CD14-positive monocyte (primary cell): ENCODE measurements at regions not wholly inside any gene's neighbourhood (a gene's known extent, or its start where the extent isn't known, plus 50 kb on each side); places are given as distances from the start of the nearest gene placed in this dataset.

Experiments used
- DNase-seq, 3 donors: peaks; one replicate each; pipeline ENCODE4 v3.0.0-alpha.2; 2011 to 2022
- H2AFZ ChIP-seq: 2 replicates; pipeline ENCODE4 v1.6.0; 2012; ENCODE audit warnings: mild to moderate bottlenecking, low read depth, low read length, inconsistent platforms; ENCODE audit not compliant: insufficient read depth, poor library complexity, severe bottlenecking
- H3K27ac ChIP-seq, 2 donors: 1 replicate in 1 of 2; 2 replicates in 1 of 2; pipeline ENCODE4 v1.5.1; 2012 to 2013; ENCODE audit warnings: low read length in 2 of 2, control low read depth in 1 of 2, inconsistent platforms in 1 of 2, low read depth in 1 of 2, mild to moderate bottlenecking in 1 of 2
- H3K27me3 ChIP-seq, 2 donors: one replicate each; pipeline versions ENCODE4 v1.6.0 to v1.6.1; 2011 to 2013; ENCODE audit warnings: low read length in 2 of 2; ENCODE audit not compliant: control insufficient read depth in 2 of 2, insufficient read depth in 2 of 2
- H3K36me3 ChIP-seq, 2 donors: replicated peaks in 1 of 2; 1 replicate in 1 of 2; 2 replicates in 1 of 2; pipeline versions ENCODE4 v1.5.1 to v1.6.1; 2012 to 2013; ENCODE audit warnings: low read length in 2 of 2, control low read depth in 1 of 2, inconsistent platforms in 1 of 2, mild to moderate bottlenecking in 1 of 2; ENCODE audit not compliant: insufficient read depth in 2 of 2, control insufficient read depth in 1 of 2
- H3K4me1 ChIP-seq, 2 donors: 1 replicate in 1 of 2; 2 replicates in 1 of 2; pipeline versions ENCODE4 v1.5.1 to v1.6.1; 2012 to 2013; ENCODE audit warnings: low read length in 2 of 2, control low read depth in 1 of 2, inconsistent platforms in 1 of 2, mild to moderate bottlenecking in 1 of 2, moderate library complexity in 1 of 2; ENCODE audit not compliant: insufficient read depth in 2 of 2, control insufficient read depth in 1 of 2
- H3K4me2 ChIP-seq: replicated peaks from 2 replicates; pipeline ENCODE3; 2012; ENCODE audit warnings: low read length, moderate library complexity, mild to moderate bottlenecking; ENCODE audit not compliant: poor library complexity, severe bottlenecking; ENCODE audit errors: extremely low read depth
- H3K4me3 ChIP-seq, 3 experiments: fragments of 200-600 bp in 1 of 3; sonication (generic) in 1 of 3; replicated peaks in 1 of 3; 1 replicate in 2 of 3; 2 replicates in 1 of 3; pipeline ENCODE4 v1.5.1; 2011 to 2013; ENCODE audit warnings: low read length in 3 of 3, mild to moderate bottlenecking in 3 of 3, control low read depth in 2 of 3, low read depth in 2 of 3, inconsistent platforms in 1 of 3, moderate library complexity in 1 of 3
- H3K79me2 ChIP-seq: 2 replicates; pipeline ENCODE4 v1.6.0; 2012; ENCODE audit warnings: mild to moderate bottlenecking, control low read depth, inconsistent platforms, low read length, moderate library complexity; ENCODE audit not compliant: insufficient read depth
- H3K9ac ChIP-seq: 2 replicates; pipeline ENCODE4 v1.6.0; 2017; ENCODE audit warnings: low read length, mild to moderate bottlenecking; ENCODE audit not compliant: insufficient read depth, poor library complexity, severe bottlenecking
- H3K9me3 ChIP-seq, 2 donors: replicated peaks in 1 of 2; 1 replicate in 1 of 2; 2 replicates in 1 of 2; pipeline versions ENCODE4 v1.5.1 to v1.6.1; 2012 to 2013; ENCODE audit warnings: low read length in 2 of 2, control low read depth in 1 of 2; ENCODE audit not compliant: control insufficient read depth in 1 of 2, insufficient read depth in 1 of 2
- H4K20me1 ChIP-seq: 2 replicates; pipeline ENCODE4 v1.6.0; 2012; ENCODE audit warnings: mild to moderate bottlenecking, low read length, control low read depth, moderate library complexity; ENCODE audit not compliant: insufficient read depth
- H3K27ac Mint-ChIP-seq, 7 donors: one replicate each; pipeline ENCODE4 v1.8.0; 2020; ENCODE audit warnings: mild to moderate bottlenecking in 7 of 7, mixed read lengths in 7 of 7, moderate library complexity in 6 of 7, inconsistent platforms in 2 of 7
- H3K27me3 Mint-ChIP-seq, 3 donors: one replicate each; pipeline ENCODE4 v1.8.0; 2021 to 2022; ENCODE audit warnings: low read depth in 3 of 3, mild to moderate bottlenecking in 3 of 3, mixed read lengths in 3 of 3, moderate library complexity in 3 of 3, inconsistent platforms in 1 of 3
- H3K36me3 Mint-ChIP-seq, 2 donors: one replicate each; pipeline ENCODE4 v1.8.0; 2020; ENCODE audit warnings: mixed read lengths in 2 of 2, inconsistent platforms in 1 of 2, mild to moderate bottlenecking in 1 of 2
- H3K4me1 Mint-ChIP-seq: one replicate; pipeline ENCODE4 v1.8.0; 2020; ENCODE audit warnings: mild to moderate bottlenecking, mixed read lengths
- H3K4me3 Mint-ChIP-seq, 2 donors: one replicate each; pipeline ENCODE4 v1.8.0; 2020; ENCODE audit warnings: mild to moderate bottlenecking in 2 of 2, mixed read lengths in 2 of 2, moderate library complexity in 1 of 2
- H3K9me3 Mint-ChIP-seq, 7 donors: one replicate each; pipeline ENCODE4 v1.8.0; 2020 to 2022; ENCODE audit warnings: mixed read lengths in 7 of 7, mild to moderate bottlenecking in 6 of 7, moderate library complexity in 6 of 7, inconsistent platforms in 2 of 7
- WGBS: methylation state at CpG from one replicate; pipeline ENCODE4 v1.1.5; 2013; ENCODE audit warnings: missing lambda C conversion rate; ENCODE audit not compliant: insufficient coverage; 5-methylcytosine and 5-hydroxymethylcytosine counted together
- intact Hi-C, 2 donors: fragments of 100-400 bp; cut with micrococcal nuclease; formaldehyde crosslinking; loops; one replicate each; pipeline versions ENCODE4 v1.15.0 to v1.15.1; 2023
- TF ChIP-seq, protein P1 (sequence below): fragments of 200-600 bp; IDR thresholded peaks from one replicate; pipeline ENCODE4 v1.8.0; 2022; ENCODE audit warnings: antibody characterized with exemption, mild to moderate bottlenecking

DNA sequence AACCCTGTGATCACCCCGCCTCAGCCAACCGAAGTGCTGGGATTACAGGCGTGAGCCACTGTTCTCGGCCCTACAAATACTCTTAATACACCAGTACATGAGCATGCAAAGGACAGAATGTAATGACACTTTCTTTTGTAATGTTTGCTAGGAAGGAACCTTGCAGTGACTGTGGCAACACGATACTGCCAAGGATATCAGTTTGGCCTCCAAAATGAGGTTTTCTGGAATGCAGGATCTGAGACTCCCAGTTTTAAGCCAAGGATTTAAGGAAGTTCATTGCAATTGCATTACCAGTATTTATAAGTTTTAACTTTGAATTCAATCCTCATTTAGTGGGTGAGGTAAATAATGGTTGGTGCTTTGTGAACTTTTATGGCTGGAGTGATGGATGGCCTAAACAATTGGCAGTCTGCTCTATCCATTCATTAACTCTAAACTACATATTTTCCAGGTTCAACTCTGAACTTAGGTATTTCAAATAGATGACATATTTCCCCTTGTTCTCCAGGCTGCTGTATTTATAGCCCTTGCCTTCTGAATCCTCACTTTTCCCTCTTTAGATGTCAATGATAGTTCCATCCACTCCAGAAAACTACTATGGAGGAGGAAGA, 330.3 kb downstream of the C11orf87 start:
- Histone ChIP-seq H2AFZ (no peak overlapping the region), H3K4me2 (no peak overlapping the region), H3K27me3 (peaks cover 0 to 2% of the 10 kb centered on the region in 2 donors), H3K79me2 (no peaks in the 10 kb centered on the region), H4K20me1 (no peaks in the 10 kb centered on the region), H3K27ac (no peak overlapping the region), H3K9me3 (no peaks in the 10 kb centered on the region), H3K9ac (no peak overlapping the region), H3K36me3 (no peaks in the 10 kb centered on the region), H3K4me3 (no peak overlapping the region), H3K4me1 (peaks cover 23 to 27% of the 10 kb centered on the region in 2 donors)
- TF ChIP-seq, protein P1, sequence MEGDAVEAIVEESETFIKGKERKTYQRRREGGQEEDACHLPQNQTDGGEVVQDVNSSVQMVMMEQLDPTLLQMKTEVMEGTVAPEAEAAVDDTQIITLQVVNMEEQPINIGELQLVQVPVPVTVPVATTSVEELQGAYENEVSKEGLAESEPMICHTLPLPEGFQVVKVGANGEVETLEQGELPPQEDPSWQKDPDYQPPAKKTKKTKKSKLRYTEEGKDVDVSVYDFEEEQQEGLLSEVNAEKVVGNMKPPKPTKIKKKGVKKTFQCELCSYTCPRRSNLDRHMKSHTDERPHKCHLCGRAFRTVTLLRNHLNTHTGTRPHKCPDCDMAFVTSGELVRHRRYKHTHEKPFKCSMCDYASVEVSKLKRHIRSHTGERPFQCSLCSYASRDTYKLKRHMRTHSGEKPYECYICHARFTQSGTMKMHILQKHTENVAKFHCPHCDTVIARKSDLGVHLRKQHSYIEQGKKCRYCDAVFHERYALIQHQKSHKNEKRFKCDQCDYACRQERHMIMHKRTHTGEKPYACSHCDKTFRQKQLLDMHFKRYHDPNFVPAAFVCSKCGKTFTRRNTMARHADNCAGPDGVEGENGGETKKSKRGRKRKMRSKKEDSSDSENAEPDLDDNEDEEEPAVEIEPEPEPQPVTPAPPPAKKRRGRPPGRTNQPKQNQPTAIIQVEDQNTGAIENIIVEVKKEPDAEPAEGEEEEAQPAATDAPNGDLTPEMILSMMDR: no peak
- peaks cover 0 to 2% (median 0%) of the 10 kb centered on the region in 7 donors for H3K9me3 Mint-ChIP-seq
- DNase-seq: no peak
- peaks cover 29% of the 10 kb centered on the region for H3K4me1 Mint-ChIP-seq
- no peak overlapping the region for H3K4me3 Mint-ChIP-seq
- WGBS: 100% methylated on average over 1 of the region's 5 CpGs
- intact Hi-C loops: no loop called here
- H3K36me3 Mint-ChIP-seq: peaks cover 0 to 2% of the 10 kb centered on the region in 2 donors
- no peak overlapping the region for H3K27ac Mint-ChIP-seq
- peaks cover 2 to 8% (median 6%) of the 10 kb centered on the region in 3 donors for H3K27me3 Mint-ChIP-seq

DNA sequence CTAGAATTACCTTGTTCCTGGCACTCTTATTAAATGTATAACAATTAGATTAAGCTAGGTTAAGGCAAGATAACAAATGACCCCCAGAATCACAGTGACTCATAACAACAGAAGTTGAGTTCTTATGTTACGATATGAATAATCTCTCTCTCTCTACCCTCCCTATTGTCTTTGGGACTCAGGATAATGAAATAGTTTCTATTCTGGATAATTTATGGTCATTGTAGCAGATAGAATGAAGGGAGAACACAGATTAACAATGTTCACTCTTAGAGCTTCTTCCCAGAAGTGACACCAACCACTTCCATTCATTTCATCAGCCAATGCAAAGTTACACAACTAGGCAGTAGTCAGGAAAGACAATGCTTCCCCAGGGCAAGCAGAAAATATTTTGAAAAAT, 334.5 kb downstream of the C11orf87 start:
- H3K27ac Mint-ChIP-seq: no peak overlapping the region

More for the DNA sequence above, 334.5 kb downstream of the C11orf87 start:
- WGBS: no CpG with 5 or more reads among the region's 1 CpG
- TF ChIP-seq, protein P1: no peak
- Histone ChIP-seq H3K4me3 (no peak overlapping the region), H4K20me1 (no peaks in the 10 kb centered on the region), H2AFZ (no peak overlapping the region), H3K36me3 (no peaks in the 10 kb centered on the region), H3K9me3 (no peaks in the 10 kb centered on the region), H3K4me1 (peaks cover 5 to 7% of the 10 kb centered on the region in 2 donors), H3K4me2 (no peak overlapping the region), H3K27ac (no peak overlapping the region), H3K79me2 (no peaks in the 10 kb centered on the region), H3K9ac (no peak overlapping the region), H3K27me3 (peaks cover 0 to 2% of the 10 kb centered on the region in 2 donors)
- peaks cover 7% of the 10 kb centered on the region for H3K4me1 Mint-ChIP-seq
- peaks cover 0 to 7% (median 3%) of the 10 kb centered on the region in 7 donors for H3K9me3 Mint-ChIP-seq
- intact Hi-C loops: no loop called here
- DNase-seq: no peak
- H3K27me3 Mint-ChIP-seq: peaks cover 1 to 10% (median 8%) of the 10 kb centered on the region in 3 donors
- no peak overlapping the region for H3K4me3 Mint-ChIP-seq
- H3K36me3 Mint-ChIP-seq: no peaks in the 10 kb centered on the region
